ENCODE measurements at regions not wholly inside any gene's neighbourhood (a gene's known extent, or its start where the extent isn't known, plus 50 kb on each side); places are given as distances from the start of the nearest gene placed in this dataset.

- no peak for DNase-seq
- ATAC-seq: peak; percentile 17
- intact Hi-C loops (cut with DNase I): no loop called here
Measured at GRCh38 chr13:67841071-67841470, 610.9 kb upstream of the PCDH9 start.

GRCh38 chr13:67833564-67833963 lies 603.4 kb upstream of the PCDH9 start:
- DNase-seq: no peak
- H3K4me3 ChIP-seq: no peak overlapping the region
- no peak for ATAC-seq
- H3K27me3 ChIP-seq: no peaks in the 10 kb centered on the region
- intact Hi-C loops (cut with DNase I): no loop called here
- no peaks in the 10 kb centered on the region for H3K36me3 ChIP-seq
- H3K27ac ChIP-seq: no peak overlapping the region
- TF ChIP-seq CTCF (IDR thresholded peaks at IDR 0.05): no peak
- no peaks in the 10 kb centered on the region for H3K9me3 ChIP-seq
- H3K4me1 ChIP-seq: no peaks in the 10 kb centered on the region

More at GRCh38 chr13:67841071-67841470, 610.9 kb upstream of the PCDH9 start:
- no peaks in the 10 kb centered on the region for H3K36me3 ChIP-seq
- H3K9me3 ChIP-seq: no peaks in the 10 kb centered on the region
- no peaks in the 10 kb centered on the region for H3K27me3 ChIP-seq
- TF ChIP-seq CTCF (IDR thresholded peaks at IDR 0.05): no peak
- no peaks in the 10 kb centered on the region for H3K4me1 ChIP-seq
- H3K4me3 ChIP-seq: no peak overlapping the region
- no peak overlapping the region for H3K27ac ChIP-seq

GRCh38 chr13:67829641-67830040 lies 599.5 kb upstream of the PCDH9 start:
- H3K4me1 ChIP-seq: no peaks in the 10 kb centered on the region
- H3K9me3 ChIP-seq: no peaks in the 10 kb centered on the region
- no peaks in the 10 kb centered on the region for H3K36me3 ChIP-seq
- intact Hi-C loops (cut with DNase I): no loop called here
- no peaks in the 10 kb centered on the region for H3K27me3 ChIP-seq
- H3K27ac ChIP-seq: no peak overlapping the region
- no peak for TF ChIP-seq CTCF (IDR thresholded peaks at IDR 0.05)
- ATAC-seq (no peak), DNase-seq (no peak)
- H3K4me3 ChIP-seq: no peak overlapping the region

DNA sequence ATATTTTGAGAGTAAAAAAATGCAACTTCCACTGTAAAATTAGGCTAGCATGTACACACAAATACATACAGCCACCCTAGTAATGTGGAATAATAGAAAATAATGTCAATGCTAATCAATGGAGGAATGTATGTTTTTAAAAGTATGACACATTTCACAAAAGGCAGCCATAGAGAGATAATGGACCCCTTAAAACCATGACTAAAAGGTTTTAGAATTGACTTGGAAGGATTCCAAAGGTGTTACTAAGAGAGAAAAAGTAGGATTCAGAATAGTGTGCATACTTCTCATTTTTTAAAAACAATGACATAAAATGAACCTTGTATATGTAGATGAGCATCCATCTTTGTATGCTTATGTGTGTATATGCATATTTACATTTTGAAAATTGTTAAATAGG lies 597.9 kb upstream of the PCDH9 start:
- H3K4me1 ChIP-seq: no peaks in the 10 kb centered on the region
- intact Hi-C loops (cut with DNase I): no loop called here
- no peaks in the 10 kb centered on the region for H3K27me3 ChIP-seq
- no peaks in the 10 kb centered on the region for H3K9me3 ChIP-seq
- H3K4me3 ChIP-seq: no peak overlapping the region
- H3K27ac ChIP-seq: no peak overlapping the region
- TF ChIP-seq CTCF (IDR thresholded peaks at IDR 0.05): no peak
- ATAC-seq (no peak), DNase-seq (no peak)
- H3K36me3 ChIP-seq: no peaks in the 10 kb centered on the region

- H3K27me3 ChIP-seq: no peaks in the 10 kb centered on the region
- no peaks in the 10 kb centered on the region for H3K9me3 ChIP-seq
- no peak for ATAC-seq
- no peak overlapping the region for H3K4me3 ChIP-seq
- no peaks in the 10 kb centered on the region for H3K4me1 ChIP-seq
- no peak overlapping the region for H3K27ac ChIP-seq
- TF ChIP-seq CTCF (IDR thresholded peaks at IDR 0.05): no peak
- no peaks in the 10 kb centered on the region for H3K36me3 ChIP-seq
- DNase-seq: no peak
- intact Hi-C loops (cut with DNase I): no loop called here
Measured at GRCh38 chr13:67821606-67822005, 591.5 kb upstream of the PCDH9 start.

DNA sequence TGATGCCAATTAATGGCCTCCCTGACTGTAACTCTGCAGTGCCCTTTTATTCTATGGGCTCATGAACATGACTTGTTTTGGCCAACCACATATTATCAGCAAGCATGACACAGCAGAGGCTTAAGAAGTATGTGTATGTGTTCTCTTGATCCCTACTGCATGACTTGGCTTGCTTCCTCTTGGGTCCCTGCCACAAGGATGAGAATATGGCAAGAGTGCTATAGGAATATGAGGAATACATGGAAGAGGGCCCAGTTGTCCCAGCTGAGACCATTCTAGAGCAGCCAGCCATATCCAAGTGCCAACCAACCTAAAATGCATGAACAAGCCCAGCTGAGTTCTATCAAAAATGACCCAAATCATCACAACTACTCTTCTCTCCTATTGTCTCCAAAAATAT lies 576.7 kb upstream of the PCDH9 start:
- Histone ChIP-seq H3K4me1 (no peaks in the 10 kb centered on the region), H3K27ac (no peak overlapping the region), H3K36me3 (no peaks in the 10 kb centered on the region), H3K27me3 (no peaks in the 10 kb centered on the region), H3K9me3 (no peaks in the 10 kb centered on the region), H3K4me3 (no peak overlapping the region)
- intact Hi-C loops (cut with DNase I): no loop called here
- no peak for ATAC-seq
- no peak for DNase-seq
- TF ChIP-seq CTCF (IDR thresholded peaks at IDR 0.05): no peak
